ENCODE measurements at regions not wholly inside any gene's neighbourhood (a gene's known extent, or its start where the extent isn't known, plus 50 kb on each side); places are given as distances from the start of the nearest gene placed in this dataset.
"Not testable (repeated sequence)": the region's sequence is repeated elsewhere in the genome, so short reads cannot be mapped to it uniquely, and the experiment has no call there.

- DNase-seq (ENCODE audit: low read depth in 2 of 2): no peak
These were observed 166.3 kb downstream of the KIF26A start for GRCh38 chr14:104304451-104305351.

GRCh38 chr14:104305511-104306449, 167.4 kb downstream of the KIF26A start:
- no peak for DNase-seq (ENCODE audit: low read depth in 2 of 2)

- DNase-seq (ENCODE audit: low read depth in 2 of 2): no peak
These were observed 168.2 kb downstream of the KIF26A start for GRCh38 chr14:104306450-104307040.

GRCh38 chr14:104307246-104307626, 168.8 kb downstream of the KIF26A start:
- no peak for DNase-seq (ENCODE audit: low read depth in 2 of 2)

GRCh38 chr14:104307627-104308401, 169.4 kb downstream of the KIF26A start:
- DNase-seq (ENCODE audit: low read depth in 2 of 2): no peak

- DNase-seq (ENCODE audit: low read depth in 2 of 2): not testable (repeated sequence)
These were observed 170.1 kb downstream of the KIF26A start for GRCh38 chr14:104308534-104308933.

- DNase-seq (ENCODE audit: low read depth in 2 of 2): no peak
These were observed 171.4 kb downstream of the KIF26A start for GRCh38 chr14:104309657-104310369.

GRCh38 chr14:104311358-104311757, 173.0 kb downstream of the KIF26A start:
- DNase-seq (ENCODE audit: low read depth in 2 of 2): no peak

- no peak for DNase-seq (ENCODE audit: low read depth in 2 of 2)
These were observed 175.3 kb downstream of the KIF26A start for GRCh38 chr14:104313674-104314073.

GRCh38 chr14:104314251-104314941, 176.0 kb downstream of the KIF26A start:
- no peak for DNase-seq (ENCODE audit: low read depth in 2 of 2)

- DNase-seq (ENCODE audit: low read depth in 2 of 2): no peak
These were observed 176.8 kb downstream of the KIF26A start for GRCh38 chr14:104315169-104315568.

- DNase-seq (ENCODE audit: low read depth in 2 of 2): no peak
These were observed 177.2 kb downstream of the KIF26A start for GRCh38 chr14:104315625-104316024.

- no peak for DNase-seq (ENCODE audit: low read depth in 2 of 2)
These were observed 177.8 kb downstream of the KIF26A start for GRCh38 chr14:104316121-104316722.

- DNase-seq (ENCODE audit: low read depth in 2 of 2): no peak
These were observed 178.5 kb downstream of the KIF26A start for GRCh38 chr14:104316723-104317491.

GRCh38 chr14:104317492-104317805, 179.1 kb downstream of the KIF26A start:
- no peak for DNase-seq (ENCODE audit: low read depth in 2 of 2)

- DNase-seq (ENCODE audit: low read depth in 2 of 2): no peak
These were observed 179.7 kb downstream of the KIF26A start for GRCh38 chr14:104317975-104318557.

GRCh38 chr14:104318558-104319490, 180.4 kb downstream of the KIF26A start:
- DNase-seq (ENCODE audit: low read depth in 2 of 2): no peak

Data from stimulated activated CD4-positive, alpha-beta T cell treated with anti-CD3 and anti-CD28 coated beads, Interleukin-4, amount 100 ng/mL, for 48 hours (primary cell).